Cardiac septum (tissue), 1 donor: ENCODE measurements at regions not wholly inside any gene's neighbourhood (a gene's known extent, or its start where the extent isn't known, plus 50 kb on each side); places are given as distances from the start of the nearest gene placed in this dataset.

Experiments
- DNase-seq: peaks from one replicate; pipeline ENCODE4 v3.0.0-alpha.2; 2020; ENCODE audit warnings: low spot score
- intact Hi-C: fragments of 100-400 bp; cut with DNase I; formaldehyde crosslinking; loops from one replicate; pipeline ENCODE4 v1.14.0; 2022
- donor health status: DM: no; HTN: no; CAD: no.

DNA sequence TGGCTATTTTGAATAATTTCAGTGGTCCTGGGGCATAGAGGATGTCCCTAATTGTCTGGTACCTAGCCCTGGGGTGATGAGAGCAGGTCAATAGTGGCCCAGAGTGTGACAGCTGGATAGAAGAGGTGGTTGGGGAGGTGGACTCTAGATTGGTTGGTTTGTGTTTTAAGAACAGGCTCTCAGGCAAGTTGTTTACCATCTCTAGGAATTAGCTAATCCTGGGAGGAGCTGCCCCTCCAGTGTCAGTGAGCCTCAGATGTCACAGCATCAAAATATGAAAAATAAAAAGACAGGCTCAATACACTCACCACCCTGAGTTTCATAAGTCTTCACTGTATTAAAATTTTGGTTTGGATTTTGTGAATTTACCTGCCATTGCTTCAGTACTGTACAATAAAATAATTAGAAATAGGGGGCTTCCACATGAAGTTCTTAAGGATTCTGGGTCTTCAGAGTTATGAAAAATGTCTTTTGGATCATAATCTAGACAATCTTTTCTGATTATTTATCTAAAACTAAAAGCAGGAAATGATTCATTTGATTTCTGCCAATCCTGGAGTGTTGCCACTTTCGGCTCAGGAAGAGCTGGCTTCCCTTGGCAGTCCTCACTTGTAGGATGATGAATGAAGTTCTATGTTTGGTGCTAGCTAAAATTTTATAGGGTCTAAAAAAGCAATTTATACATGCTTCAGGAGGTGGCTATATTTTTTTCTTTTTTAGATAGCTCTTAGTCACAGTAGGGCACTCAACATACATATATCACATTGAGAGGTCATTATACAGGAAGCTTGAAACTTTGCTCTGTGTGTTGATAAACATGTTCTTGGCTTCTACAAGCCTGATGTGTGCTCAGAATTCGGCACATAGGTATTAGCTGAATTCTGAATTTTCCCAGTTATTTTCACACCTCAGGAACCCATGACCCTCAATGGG lies 395.1 kb downstream of the RAB28 start:
- no peak for DNase-seq
- intact Hi-C loops = no loop called here

DNA sequence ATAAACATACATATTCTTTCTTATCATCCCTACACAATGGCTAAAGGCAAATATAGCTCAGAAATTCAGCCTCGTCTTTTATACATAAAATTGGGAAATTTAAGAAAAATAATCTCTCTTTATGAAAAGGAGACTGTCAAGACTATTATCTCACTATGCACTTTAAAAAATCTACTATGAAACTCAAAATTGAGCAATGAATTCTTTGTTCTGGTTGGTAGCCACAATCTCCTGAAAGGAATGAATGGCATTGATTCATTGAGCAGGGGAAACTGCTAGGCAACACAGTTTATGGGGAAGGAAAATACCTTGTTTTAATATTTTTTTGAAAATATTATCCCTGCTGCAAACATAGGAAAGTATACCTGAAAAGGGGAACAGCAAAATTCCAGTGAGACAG lies 397.1 kb downstream of the RAB28 start:
- intact Hi-C loops = no loop called here

DNA sequence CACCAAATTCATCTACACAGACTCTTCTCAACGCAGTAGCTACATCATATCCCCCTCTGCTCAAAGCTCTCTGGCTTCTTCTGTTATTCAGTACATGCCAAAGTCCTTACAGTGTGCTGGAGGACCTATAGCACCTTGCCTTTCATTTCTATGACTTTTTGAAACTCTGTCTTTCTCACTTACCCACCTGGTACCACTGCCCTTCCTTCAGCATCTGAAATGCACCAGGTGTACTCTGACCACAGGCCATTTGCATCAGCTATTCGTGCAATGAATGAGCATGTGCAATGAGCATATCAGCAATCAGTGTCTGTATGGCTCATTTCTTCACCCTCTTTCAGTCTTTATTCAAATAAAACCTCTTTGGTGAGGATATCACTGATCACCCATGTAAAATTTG lies 399.9 kb downstream of the RAB28 start:
- intact Hi-C loops = no loop called here
- DNase-seq = no peak

More for the DNA sequence above, 397.1 kb downstream of the RAB28 start:
- DNase-seq = no peak

DNA sequence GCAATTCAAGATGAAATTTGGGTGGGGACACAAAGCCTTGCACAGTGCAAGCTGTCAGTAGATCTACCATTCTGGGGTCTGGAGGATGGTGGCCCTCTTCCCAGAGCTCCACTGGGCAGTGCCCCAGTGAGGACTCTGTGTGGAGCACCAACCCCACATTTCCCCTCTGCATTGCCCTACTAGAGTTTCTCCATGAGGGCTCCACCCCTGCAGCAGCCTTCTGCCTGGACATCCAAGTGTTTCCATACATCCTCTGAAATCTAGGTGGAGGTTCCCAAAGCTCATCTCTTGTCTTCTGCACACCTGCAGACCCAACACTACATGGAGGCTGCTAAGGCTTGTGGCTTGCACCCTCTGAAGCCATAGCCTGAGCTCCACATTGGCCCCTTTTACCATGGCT lies 402.3 kb downstream of the RAB28 start:
- intact Hi-C loops = no loop called here
- DNase-seq = no peak

DNA sequence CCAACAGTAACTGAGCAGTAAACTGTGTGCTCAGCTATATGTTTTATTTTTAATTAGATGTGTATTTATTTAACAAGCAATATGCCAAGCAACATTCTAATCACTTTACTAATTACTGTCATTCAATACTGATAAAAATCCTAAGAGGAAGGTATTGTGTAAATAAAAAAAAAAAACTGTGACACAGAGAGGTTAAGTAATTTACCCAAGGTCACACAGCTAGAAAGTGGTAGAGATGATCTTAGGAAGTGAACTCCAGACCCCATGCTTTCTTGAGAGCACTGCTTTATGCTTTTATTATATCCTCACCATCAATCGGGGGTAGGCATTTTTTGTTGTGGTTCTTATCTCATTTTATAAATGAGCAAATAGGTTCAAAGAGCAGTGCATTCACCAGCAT lies 417.1 kb downstream of the RAB28 start:
- DNase-seq = no peak
- intact Hi-C loops = no loop called here

DNA sequence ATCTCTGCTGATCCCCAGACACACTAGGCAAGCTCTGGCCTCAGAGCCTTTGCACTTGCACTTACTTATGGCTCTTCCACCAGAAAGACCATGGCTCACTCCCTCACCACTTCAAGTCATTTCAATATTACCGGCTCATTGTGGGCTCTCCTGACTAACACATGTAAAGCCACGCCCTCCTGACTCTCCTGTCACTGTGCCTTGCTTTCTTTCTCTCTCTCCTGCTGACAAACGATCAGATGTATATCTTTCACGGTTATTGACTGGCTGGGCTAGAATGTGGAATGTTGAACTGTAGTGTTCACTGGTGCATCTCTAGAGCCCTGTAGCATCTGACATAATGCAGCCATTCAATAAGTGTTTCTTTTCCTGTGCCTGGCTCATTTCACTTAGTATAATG lies 425.1 kb downstream of the RAB28 start:
- intact Hi-C loops = no loop called here
- no peak for DNase-seq

DNA sequence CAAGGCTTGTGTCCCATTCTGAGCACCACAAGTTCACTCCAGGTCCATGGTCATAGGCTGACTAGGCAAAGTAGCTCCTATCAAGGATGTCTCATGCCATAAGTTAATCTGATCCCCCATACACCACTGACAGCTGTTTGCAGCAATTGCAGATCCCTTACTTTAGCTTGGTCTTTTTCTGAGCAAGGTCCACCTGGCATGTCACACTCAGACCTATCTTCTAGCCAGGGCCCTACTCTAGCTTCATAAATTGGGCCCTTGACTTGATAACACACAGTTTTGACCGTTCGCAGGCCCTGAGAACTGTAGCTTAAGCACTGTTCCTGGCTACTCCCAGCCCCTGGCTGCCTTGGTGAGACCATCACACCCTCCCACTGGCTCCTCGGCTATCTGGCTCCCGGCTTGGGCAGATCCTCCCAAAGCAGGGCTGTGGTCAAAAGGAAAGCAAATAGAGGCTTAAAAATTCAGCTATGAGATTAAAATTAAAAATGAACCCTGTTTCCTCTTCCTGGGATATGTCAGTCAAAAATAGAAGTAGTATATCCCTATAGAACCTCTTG lies 427.4 kb downstream of the RAB28 start:
- no peak for DNase-seq
- intact Hi-C loops = no loop called here

DNA sequence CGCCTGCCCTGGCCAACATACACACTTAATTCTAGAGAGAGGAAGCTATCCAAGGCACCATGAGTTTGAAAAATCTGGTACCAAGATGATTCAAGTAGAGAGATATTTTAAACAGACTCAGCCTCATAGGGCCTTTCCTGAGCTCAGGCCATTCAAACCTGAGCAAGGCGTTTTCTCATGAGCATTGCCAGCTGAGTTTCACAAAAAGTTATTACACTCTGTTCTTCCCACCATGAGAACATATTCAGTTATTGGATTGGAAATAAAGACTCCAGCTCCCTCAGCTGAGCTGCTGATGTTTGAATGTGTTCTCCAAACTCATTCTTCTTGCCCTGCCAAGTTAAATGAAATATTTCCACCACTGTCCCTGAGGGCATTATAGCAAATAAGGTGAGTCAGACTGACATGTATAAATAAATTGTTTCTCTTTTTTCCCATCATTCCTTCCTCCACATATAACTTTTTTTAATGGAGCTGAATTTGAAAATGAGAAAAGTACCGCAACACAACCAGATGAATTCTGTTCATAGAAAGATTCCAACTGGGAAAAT lies 429.6 kb downstream of the RAB28 start:
- intact Hi-C loops = no loop called here

DNA sequence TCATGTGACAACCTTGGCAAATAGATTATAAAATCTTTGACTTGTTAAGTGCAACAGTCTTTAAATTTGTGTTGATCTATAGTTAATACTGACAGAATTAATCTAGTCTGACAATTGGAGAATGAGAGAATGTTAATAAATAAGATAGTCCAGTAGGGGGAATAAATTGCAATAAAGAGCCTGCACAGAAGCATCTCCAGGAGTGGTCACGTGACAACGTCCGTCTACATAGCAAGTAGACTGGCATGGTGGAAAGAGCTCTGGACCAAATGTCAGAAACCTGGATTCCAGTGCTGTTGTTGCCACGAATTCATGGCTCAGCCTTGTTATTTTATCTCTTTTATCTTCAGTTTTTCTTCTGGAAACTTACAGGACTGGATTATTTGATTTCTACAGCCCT lies 436.5 kb downstream of the RAB28 start:
- intact Hi-C loops = no loop called here
- DNase-seq = no peak

More for the DNA sequence above, 429.6 kb downstream of the RAB28 start:
- DNase-seq = no peak

DNA sequence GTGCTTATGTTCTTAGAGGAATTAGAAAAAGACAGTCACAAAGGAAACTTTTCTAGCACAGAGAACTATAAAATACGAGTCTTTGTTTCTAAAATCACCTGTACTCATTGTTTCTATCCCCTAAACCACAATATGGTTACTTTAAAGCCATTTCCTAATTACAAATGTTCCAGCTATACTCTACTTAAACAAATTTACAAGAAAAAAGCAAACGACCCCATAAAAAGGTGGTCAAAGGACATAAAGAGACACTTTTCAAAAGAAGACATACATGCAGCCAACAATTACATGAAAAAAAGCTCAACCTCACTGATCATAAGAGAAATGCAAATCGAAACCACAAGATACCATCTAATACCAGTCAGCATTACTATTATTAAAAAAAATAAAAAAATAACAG lies 447.3 kb downstream of the RAB28 start:
- intact Hi-C loops = no loop called here
- DNase-seq = no peak

DNA sequence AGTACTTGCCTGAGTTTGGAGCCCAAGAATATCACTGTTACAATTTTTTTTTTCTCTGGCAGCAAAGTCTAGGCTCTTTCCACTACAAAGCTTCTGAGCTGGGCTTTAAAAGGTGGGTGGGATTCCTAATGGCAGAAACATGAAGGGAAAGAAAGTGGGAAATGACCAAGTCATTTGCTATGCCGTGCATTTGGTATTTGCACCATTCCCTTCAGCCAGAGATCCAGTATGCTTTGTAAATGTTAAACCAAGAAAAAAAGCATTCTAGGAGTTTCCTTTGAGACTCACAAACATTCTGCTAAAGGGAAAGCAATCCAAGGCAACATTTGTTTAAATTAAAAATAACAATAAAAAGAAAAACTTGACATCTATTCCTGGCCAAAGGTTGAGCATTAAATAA lies 451.2 kb downstream of the RAB28 start:
- intact Hi-C loops = no loop called here

DNA sequence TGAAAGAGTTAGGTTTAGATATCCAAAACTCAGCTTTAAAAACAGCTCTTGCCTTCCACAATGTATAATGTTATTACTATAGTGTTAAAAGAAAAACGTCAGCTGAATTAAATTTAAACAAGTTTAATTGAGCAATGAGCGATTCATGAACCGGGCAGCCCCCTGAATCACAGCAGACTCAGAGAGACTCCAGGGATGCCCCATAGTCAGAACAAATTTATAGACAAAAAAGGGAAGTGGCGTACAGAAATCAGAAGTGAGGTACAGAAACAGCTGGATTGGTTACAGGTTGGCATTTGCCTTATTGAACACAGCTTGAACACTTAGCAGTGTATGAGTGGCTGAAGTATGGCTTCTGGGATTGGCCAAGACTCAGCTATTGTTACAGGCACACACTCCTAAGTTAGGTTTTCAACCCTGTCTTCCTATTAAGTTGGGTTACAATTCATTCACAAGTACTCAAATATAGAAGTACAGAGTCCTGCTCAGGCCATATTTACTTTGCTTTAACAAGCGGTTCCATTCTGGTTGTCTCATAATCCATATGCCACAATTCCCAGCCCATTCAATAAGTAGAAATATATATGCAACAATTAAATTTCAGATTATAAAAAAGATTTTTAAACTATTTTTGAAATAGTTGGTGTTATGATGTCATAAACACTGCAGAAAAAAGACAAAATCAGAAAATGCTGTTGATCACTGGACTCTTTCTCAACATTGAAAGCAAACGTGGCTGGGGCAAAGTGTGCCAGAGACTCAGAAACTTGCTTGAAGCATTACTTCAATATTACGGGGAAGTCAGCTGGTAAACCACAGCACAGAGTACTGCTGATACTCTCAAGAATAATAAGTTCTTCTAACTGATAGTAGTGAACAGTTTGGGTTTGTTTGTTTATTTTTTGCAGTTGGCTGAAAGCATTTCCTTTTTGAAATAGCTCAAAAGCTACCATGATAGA lies 459.7 kb downstream of the RAB28 start:
- intact Hi-C loops = no loop called here

More for the DNA sequence above, 451.2 kb downstream of the RAB28 start:
- no peak for DNase-seq

DNA sequence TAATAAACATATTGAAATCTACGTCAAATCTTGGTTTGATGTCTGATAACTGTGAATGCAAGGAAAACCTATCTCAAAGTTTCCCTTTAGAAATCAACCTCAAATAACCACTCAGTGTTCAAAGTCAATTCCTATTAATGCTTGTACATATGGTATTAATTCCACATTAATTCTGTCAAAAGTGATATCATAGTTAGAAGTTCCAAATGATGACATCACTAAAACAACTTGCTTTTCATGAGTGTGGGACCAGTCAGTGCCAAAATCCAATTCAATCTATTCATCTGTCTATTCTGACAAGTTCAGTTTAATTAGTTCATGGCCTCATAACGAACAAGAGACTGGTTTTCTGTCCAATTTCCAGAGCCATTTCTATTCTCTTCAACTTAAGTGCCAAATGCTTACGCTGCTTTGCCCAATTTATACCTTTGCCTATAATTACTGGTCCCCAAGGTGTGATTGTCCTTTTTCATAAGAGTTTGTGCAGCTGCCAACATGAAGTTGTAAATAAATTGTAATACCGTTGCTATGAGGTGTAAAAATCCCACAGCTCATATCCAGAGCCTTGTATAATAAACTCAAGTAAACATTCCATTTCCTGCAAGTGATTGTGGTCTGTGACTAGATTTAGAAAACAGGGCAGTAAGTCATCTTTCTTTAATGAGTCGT lies 476.2 kb downstream of the RAB28 start:
- no peak for DNase-seq
- intact Hi-C loops = no loop called here

More for the DNA sequence above, 459.7 kb downstream of the RAB28 start:
- DNase-seq = no peak

DNA sequence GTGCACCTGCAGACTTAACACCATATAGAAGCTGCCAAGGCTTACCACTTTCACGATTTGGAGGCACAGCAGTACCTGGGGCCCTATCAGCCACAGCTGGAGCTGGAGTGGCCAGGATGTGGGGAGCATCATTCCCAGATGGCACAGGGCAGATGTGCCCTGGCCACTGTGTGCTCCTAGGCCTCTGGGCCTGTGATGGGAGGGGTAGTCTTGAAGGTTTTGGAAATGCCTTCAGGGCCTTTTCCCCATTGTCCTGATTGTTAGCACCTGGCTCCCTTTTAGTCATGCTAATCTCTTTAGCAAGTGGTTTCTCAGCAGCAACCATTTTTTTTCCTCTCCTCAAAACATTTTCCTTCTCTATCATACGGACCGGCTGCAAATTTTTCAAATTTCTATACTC lies 490.2 kb downstream of the RAB28 start:
- intact Hi-C loops = no loop called here
- DNase-seq = no peak

DNA sequence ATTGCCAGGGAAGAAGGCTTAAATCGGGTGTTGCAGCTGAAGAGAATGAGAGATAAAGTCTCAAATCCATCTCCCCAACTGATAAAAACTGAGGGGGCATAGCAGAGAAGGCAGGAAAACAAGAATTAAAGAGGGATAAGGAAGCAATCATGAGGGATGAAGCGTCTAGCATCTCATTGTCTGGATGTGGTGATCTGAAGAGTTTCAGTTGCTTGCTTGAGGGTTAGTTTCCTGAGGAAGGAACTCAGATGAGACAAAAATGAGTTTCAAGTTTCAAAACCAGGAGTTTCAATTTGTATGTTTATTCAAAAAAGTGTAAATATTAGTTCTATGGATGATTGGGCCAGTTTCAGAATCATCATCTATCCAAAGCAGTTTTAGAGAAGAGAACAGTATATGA lies 496.9 kb downstream of the RAB28 start:
- intact Hi-C loops = no loop called here
- DNase-seq = no peak

DNA sequence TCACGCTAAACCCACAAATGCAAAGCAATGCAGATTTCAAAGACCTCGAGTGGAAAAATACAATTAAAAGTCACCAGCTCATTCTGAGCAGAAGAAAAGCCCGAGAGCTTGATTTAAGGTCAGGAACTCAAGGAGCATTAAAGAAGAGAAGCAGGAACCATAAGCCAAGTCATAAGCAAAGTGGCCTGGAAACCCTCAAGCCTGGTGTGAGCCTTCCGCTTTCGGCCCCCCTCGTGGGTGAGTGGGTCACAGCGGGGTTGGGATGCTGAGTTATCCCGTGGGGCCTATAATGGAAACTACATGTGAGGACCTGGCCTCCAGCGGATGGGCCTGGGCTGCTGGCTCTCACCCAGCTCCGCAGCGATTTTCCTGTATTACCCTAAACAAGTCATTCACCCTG lies 504.3 kb downstream of the RAB28 start:
- intact Hi-C loops = no loop called here
- no peak for DNase-seq

DNA sequence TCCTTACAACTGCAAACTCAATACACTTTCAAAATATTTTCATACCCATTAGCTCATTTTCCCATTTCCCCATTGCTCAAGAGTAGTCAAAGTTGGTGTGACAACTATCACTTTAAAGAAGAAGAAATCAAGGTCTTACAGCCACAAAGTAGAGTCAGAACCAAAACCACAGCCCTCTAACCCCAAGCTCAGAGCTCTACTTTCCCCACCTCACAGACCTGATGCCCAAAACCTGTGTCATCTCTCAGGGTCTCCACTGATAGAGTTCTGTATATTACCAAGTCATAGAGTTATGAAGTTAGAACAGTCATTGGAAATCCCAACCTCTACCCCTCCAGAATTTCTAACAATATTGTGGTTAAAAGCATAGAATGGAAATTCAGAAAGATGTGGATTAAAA lies 505.8 kb downstream of the RAB28 start:
- no peak for DNase-seq
- intact Hi-C loops = no loop called here

DNA sequence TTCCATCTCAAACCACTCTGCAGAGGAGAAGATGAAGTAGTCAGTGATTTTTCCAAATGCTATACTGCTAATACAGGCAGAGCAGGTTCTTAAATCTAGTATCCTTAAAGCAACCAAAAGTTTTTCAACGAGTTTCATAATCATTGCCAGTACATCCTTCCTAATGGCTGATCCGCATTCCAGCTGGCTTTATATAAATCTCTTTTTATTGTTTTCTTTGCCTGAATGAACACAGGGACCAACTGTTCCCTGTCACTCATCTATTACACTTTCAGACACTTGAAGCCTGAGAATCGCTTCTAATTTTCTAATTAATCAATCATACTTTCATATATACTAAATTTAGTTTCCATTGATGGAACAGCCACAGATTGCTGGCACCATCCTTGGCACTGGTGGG lies 508.6 kb downstream of the RAB28 start:
- DNase-seq = no peak
- intact Hi-C loops = no loop called here

DNA sequence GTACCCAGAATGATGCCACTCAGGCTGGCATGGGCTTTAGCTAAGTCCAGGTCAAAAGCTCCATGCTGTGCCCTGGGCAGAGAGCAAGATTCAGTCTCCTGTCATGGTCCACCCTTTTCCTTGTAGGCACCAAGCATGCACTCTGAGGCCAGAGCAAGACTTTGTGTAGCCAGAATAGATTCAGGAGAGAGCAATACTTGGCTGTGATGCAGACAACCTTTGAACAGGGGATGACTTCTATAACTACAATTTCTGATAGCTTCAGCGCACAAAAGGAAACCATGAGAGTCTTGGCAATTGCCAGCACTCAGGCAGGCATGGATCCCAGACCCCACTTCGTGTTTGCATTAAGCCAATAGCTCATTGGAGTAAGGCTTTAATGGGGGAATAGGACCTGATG lies 510.6 kb downstream of the RAB28 start:
- intact Hi-C loops = no loop called here
- DNase-seq = no peak
